ELR (cell line): ENCODE measurements at regions not wholly inside any gene's neighbourhood (a gene's known extent, or its start where the extent isn't known, plus 50 kb on each side); places are given as distances from the start of the nearest gene placed in this dataset.
A peak's percentile ranks its signal among the peaks of the same experiment; 100 is the strongest.
"Not testable (repeated sequence)": the region's sequence is repeated elsewhere in the genome, so short reads cannot be mapped to it uniquely, and the experiment has no call there.

Experiments used
- DNase-seq: peaks from one replicate; pipeline ENCODE4 v3.0.0-alpha.2; 2015; ENCODE audit warnings: low read depth

GRCh38 chr2:192783643-192784042, 588.9 kb upstream of the TMEFF2 start:
- no peak for DNase-seq

GRCh38 chr2:192775459-192776262, 580.9 kb upstream of the TMEFF2 start:
- DNase-seq: no peak

DNA sequence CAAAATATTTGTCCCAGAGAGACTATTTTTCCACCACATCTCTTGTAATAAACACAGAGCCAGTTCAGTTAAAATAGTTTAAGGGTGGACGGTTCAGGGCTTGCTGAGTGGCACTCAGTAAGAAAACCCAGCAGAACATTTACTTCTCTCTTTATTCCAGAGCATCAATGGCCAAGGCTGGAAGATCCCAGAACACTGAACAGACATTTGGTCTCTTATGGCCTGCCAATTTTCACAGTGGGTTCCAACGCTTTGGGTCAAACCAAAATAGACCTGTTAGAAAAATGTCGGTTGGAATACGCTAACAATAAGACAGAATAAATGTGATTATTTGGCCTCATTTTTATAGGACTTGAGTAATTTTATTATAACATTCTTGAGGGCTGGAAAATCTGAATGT, 580.3 kb upstream of the TMEFF2 start:
- no peak for DNase-seq

- DNase-seq: no peak
Observed at GRCh38 chr2:192773044-192773443, 578.3 kb upstream of the TMEFF2 start.

DNA sequence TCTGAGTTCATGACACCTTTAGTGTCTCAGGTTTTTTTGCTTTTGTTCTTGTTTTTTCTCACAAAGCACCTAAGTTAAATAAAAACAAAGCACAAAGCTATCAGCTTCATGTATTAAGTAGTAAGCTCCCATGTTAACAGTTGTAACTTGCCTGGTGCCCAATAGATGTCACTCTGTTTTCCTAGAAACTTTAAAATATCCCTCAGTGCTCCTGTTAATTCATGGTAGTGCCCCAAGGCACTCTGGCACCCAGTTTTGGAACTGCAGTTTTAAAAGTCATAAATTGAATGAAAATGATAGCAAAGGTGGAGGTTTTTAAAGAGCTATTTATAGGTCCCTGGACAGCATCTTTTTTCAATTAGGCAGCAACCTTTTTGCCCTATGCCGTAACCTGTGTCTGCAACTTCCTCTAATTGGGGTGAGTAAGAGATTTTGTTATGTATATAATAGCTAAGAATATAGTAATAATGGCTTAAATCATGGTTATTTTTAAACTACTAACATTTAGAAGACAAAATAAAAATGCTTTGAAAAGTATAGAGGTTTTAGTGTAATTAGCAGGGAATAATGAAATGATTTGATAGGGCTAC, 555.0 kb upstream of the TMEFF2 start:
- DNase-seq: peak; percentile 53

DNA sequence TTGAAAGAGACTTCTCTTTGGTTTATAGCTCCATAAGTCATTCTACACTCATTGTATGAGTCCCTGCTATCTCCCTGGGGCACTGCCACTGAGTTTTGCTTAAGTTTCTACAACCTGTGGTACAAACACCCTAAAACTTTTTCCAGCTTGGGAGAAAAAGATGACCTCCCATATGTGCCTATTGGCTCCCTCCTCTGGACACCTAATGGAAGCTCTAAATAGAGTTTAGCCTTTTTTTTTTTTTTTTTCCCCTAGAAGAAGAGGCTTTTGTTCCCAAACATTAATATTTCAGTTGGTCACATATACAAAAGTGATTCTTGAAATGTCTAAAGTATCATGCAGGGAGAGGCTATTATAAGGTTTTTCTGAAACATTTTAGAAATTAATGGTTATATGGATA, 547.2 kb upstream of the TMEFF2 start:
- DNase-seq: peak; percentile 59

GRCh38 chr2:192735447-192735846, 540.7 kb upstream of the TMEFF2 start:
- DNase-seq: no peak

- DNase-seq: no peak
Observed at GRCh38 chr2:192729369-192729768, 534.6 kb upstream of the TMEFF2 start.

GRCh38 chr2:192725991-192726390, 531.3 kb upstream of the TMEFF2 start:
- DNase-seq: no peak

- DNase-seq: no peak
Observed at GRCh38 chr2:192719629-192720028, 524.9 kb upstream of the TMEFF2 start.

GRCh38 chr2:192718340-192718739, 523.6 kb upstream of the TMEFF2 start:
- no peak for DNase-seq

- peak; percentile 41 for DNase-seq
Observed at GRCh38 chr2:192700934-192701333, 506.2 kb upstream of the TMEFF2 start.

GRCh38 chr2:192697880-192698279, 503.1 kb upstream of the TMEFF2 start:
- DNase-seq: no peak

DNA sequence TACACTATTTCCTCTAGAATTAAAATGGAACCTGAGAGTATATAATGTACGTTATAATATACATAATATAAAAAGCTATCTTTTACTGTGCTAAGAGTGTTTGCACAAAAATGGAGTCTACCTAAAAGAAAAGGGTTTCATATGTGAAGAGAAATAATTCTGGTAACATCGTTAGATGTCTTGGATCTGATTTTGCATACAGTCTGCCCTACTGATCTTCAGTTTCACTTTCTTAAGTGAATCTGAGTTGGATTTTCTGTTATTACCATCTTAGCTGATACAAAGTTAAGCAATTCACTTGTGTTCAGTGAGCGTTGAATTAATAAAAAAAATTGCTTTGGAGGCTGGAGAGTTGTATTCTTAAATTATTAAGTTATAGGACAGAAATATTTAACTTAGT, 502.1 kb upstream of the TMEFF2 start:
- peak; percentile 41 for DNase-seq

DNA sequence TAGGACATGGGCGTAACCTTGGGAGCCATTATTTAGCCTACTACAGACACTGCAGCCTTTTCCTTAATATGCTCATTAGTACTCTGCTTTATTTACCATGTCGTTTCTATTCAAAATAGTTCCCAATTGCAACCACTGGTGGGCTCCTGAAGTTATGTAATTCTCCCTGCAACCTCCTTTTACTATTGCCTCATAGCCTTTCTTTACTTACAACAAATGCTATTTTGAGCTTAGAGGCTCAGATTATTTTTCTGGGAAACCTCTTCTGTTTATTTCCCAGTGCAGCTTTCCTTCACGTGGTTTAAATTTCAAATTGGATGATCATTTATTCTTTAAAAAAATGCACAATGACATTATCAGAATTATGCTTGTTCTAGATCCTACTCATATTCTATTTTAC, 492.3 kb upstream of the TMEFF2 start:
- DNase-seq: no peak

- DNase-seq: not testable (repeated sequence)
Observed at GRCh38 chr2:192682511-192682910, 487.8 kb upstream of the TMEFF2 start.

- DNase-seq: no peak
Observed at GRCh38 chr2:192675681-192676080, 480.9 kb upstream of the TMEFF2 start.

DNA sequence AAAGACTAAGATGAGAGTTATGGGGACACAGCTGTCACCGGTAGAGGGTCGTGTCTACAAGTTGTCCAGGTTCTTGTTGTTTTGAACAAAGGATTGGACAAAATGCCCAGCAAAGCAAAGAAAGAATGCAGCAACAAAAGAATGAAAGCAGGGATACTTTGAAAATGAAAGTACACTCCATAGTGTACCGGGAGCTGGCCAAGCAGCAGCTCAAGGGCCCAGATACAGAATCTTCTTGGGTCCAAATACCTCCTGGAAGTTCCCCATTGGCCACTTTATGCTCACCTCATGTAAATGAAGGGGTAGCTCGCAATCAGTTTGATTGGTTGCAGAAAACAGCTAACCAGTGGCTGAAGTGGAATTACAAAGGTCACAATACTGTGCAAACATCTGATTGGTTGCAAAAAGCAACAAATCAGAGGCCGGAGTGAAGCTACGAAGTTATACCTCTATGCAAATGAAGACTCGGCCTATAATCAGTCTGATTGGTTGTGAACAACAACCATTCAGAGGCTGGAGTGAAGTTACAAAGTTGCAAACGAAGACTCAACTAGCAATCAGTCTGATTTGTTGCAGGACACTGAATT, 474.9 kb upstream of the TMEFF2 start:
- peak; percentile 39 for DNase-seq

DNA sequence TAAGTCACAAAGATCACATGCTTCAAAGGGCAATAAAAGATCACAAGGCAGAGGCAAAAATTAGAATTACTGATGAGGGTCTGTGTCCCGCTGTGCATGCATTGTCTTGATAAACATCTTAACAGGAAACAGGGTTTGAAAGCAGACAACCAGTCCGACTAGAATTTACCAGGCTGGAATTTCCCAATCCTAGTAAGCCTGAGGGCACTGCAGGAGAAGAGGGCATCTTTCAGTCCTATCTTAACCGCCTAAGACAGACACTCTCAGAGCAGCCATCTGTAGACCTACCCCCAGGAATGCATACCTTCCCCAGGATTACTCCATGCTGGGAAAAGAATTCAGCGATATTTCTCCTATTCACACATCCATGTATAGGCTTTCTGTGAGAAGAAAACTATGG, 465.8 kb upstream of the TMEFF2 start:
- DNase-seq: not testable (repeated sequence)

DNA sequence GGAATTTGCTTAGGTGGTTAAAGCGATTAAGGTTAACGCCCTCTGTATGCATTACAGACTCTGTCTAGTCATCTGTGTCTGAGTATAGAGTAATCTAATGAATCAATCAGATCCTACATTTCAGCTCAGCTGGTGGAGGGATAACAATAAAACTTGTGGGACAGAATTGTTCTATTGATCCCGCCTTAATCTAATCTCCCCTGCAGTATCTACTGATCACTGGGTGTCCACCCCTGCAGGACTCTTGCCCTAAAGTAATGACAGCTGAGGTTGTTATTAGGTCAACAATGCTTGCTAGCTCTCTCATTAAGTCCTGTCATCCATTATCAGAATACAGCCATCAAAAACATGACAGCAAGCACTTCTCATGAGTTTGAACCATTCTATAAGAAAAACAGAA, 462.6 kb upstream of the TMEFF2 start:
- no peak for DNase-seq

- no peak for DNase-seq
Observed at GRCh38 chr2:192655916-192656315, 461.2 kb upstream of the TMEFF2 start.

GRCh38 chr2:192645811-192646598, 451.3 kb upstream of the TMEFF2 start:
- peak; percentile 11 for DNase-seq

DNA sequence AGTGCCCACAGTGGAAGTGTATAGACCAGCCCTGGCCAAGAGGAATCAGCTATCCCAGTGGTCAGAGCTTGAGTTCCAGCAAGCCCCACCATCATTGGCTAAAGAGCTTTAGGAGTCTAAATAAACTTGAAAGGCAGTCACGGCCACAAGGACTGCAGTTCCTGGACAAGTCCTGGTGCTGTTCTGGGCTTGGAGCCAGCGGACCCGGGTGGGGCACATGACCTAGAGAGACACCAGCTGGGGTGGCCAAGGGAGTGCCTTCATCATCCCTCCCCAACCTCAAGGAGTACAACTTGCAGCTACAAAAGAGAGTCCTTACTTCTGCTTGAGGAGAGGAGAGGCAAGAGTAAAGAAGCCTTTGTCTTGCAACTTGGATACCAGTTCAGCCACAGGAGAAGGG, 439.8 kb upstream of the TMEFF2 start:
- DNase-seq: no peak
